Uterus (tissue), 3 donors: ENCODE measurements at regions not wholly inside any gene's neighbourhood (a gene's known extent, or its start where the extent isn't known, plus 50 kb on each side); places are given as distances from the start of the nearest gene placed in this dataset.

Experiments used
- DNase-seq, 2 donors: peaks; one replicate each; pipeline ENCODE4 v3.0.0-alpha.2; 2019 to 2020
- H3K27ac ChIP-seq, 2 donors: fragments of 200-600 bp; sonication (generic); 1 replicate in 1 of 2; 2 replicates in 1 of 2; pipeline ENCODE4 v1.5.1; 2016 to 2018
- H3K27me3 ChIP-seq, 2 donors: fragments of 200-600 bp; sonication (generic); one replicate each; pipeline ENCODE4 v1.5.1; 2018 to 2019; ENCODE audit warnings: control low read depth in 1 of 2
- H3K36me3 ChIP-seq, 2 donors: fragments of 200-600 bp; sonication (generic); one replicate each; pipeline ENCODE4 v1.5.1; 2019; ENCODE audit warnings: control low read depth in 1 of 2
- H3K4me1 ChIP-seq, 2 donors: fragments of 200-600 bp; sonication (generic); one replicate each; pipeline ENCODE4 v1.5.1; 2018 to 2019; ENCODE audit warnings: control low read depth in 1 of 2
- H3K4me3 ChIP-seq, 2 donors: fragments of 200-600 bp; sonication (generic); 1 replicate in 1 of 2; 2 replicates in 1 of 2; pipeline ENCODE4 v1.5.1; 2018 to 2019; ENCODE audit warnings: mild to moderate bottlenecking in 1 of 2
- H3K9me3 ChIP-seq, 2 donors: fragments of 200-600 bp; sonication (generic); one replicate each; pipeline ENCODE4 v1.5.1; 2019; ENCODE audit warnings: control low read depth in 1 of 2
- POLR2A ChIP-seq, 2 donors: fragments of 450-650 bp; IDR thresholded peaks; one replicate each; pipeline ENCODE4 v1.6.1; 2016; ENCODE audit warnings: antibody characterized with exemption in 2 of 2, mild to moderate bottlenecking in 1 of 2, moderate library complexity in 1 of 2
- intact Hi-C: fragments of 100-400 bp; cut with DNase I; formaldehyde crosslinking; loops from one replicate; pipeline ENCODE4 v1.15.1; 2023; ENCODE audit warnings: low total_unique reads
- TF ChIP-seq, protein P1 (sequence below), 4 experiments: fragments of 200-600 bp in 2 of 4; fragments of 450-650 bp in 2 of 4; sonication (generic) in 2 of 4; IDR thresholded peaks; one replicate each; pipeline ENCODE4 v1.5.1; 2016 to 2019; ENCODE audit warnings: antibody characterized with exemption in 4 of 4, mild to moderate bottlenecking in 2 of 4, moderate library complexity in 1 of 4
- donor health status: DM: yes; HTN: yes; CAD: no.

- no peaks in the 10 kb centered on the region for H3K36me3 ChIP-seq
- H3K27me3 ChIP-seq: no peaks in the 10 kb centered on the region
- TF ChIP-seq, protein P1, sequence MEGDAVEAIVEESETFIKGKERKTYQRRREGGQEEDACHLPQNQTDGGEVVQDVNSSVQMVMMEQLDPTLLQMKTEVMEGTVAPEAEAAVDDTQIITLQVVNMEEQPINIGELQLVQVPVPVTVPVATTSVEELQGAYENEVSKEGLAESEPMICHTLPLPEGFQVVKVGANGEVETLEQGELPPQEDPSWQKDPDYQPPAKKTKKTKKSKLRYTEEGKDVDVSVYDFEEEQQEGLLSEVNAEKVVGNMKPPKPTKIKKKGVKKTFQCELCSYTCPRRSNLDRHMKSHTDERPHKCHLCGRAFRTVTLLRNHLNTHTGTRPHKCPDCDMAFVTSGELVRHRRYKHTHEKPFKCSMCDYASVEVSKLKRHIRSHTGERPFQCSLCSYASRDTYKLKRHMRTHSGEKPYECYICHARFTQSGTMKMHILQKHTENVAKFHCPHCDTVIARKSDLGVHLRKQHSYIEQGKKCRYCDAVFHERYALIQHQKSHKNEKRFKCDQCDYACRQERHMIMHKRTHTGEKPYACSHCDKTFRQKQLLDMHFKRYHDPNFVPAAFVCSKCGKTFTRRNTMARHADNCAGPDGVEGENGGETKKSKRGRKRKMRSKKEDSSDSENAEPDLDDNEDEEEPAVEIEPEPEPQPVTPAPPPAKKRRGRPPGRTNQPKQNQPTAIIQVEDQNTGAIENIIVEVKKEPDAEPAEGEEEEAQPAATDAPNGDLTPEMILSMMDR (IDR thresholded peaks at IDR 0.05): no peak
- TF ChIP-seq POLR2A (IDR thresholded peaks at IDR 0.05): no peak
- intact Hi-C loops: no loop called here
- no peak for DNase-seq
- no peaks in the 10 kb centered on the region for H3K9me3 ChIP-seq
- no peaks in the 10 kb centered on the region for H3K4me1 ChIP-seq
- H3K27ac ChIP-seq: no peak overlapping the region
- H3K4me3 ChIP-seq: no peak overlapping the region
These were observed 1174.9 kb upstream of the ADGRL4 start for GRCh38 chr1:80181418-80181817.

DNA sequence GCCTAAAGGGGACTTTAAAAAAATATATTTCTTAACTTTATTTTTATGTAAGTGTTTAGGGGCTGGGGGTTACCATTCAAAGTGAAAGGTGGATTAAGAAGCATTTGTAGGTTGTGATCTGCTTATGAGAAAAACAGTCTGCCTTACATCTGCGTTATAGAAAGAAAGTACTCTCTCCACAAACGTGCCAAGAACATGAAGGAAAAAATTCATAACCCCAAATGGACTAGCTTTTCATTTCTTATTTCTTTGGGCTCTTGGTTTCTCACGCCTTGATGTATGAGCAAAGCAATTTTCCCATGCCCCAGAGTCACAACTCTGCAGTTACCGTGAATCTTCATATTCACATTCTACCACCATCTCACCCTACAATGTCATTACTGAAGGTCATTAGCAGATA, 1165.1 kb upstream of the ADGRL4 start:
- Histone ChIP-seq H3K36me3 (no peaks in the 10 kb centered on the region), H3K4me3 (no peak overlapping the region), H3K27me3 (no peaks in the 10 kb centered on the region), H3K4me1 (no peaks in the 10 kb centered on the region), H3K27ac (no peak overlapping the region), H3K9me3 (no peaks in the 10 kb centered on the region)
- no peak for TF ChIP-seq POLR2A (IDR thresholded peaks at IDR 0.05)
- TF ChIP-seq, protein P1 (IDR thresholded peaks at IDR 0.05): no peak
- intact Hi-C loops: no loop called here
- no peak for DNase-seq

- H3K9me3 ChIP-seq: no peaks in the 10 kb centered on the region
- no peak for DNase-seq
- H3K4me3 ChIP-seq: no peak overlapping the region
- no peaks in the 10 kb centered on the region for H3K4me1 ChIP-seq
- H3K36me3 ChIP-seq: no peaks in the 10 kb centered on the region
- H3K27me3 ChIP-seq: no peaks in the 10 kb centered on the region
- no peak overlapping the region for H3K27ac ChIP-seq
- TF ChIP-seq POLR2A (IDR thresholded peaks at IDR 0.05): no peak
- TF ChIP-seq, protein P1 (IDR thresholded peaks at IDR 0.05): no peak
- intact Hi-C loops: no loop called here
These were observed 1164.4 kb upstream of the ADGRL4 start for GRCh38 chr1:80170811-80171485.

- H3K4me3 ChIP-seq: no peak overlapping the region
- DNase-seq: no peak
- H3K27me3 ChIP-seq: no peaks in the 10 kb centered on the region
- no peaks in the 10 kb centered on the region for H3K36me3 ChIP-seq
- H3K9me3 ChIP-seq: no peaks in the 10 kb centered on the region
- H3K27ac ChIP-seq: no peak overlapping the region
- intact Hi-C loops: no loop called here
- no peaks in the 10 kb centered on the region for H3K4me1 ChIP-seq
- no peak for TF ChIP-seq POLR2A (IDR thresholded peaks at IDR 0.05)
- TF ChIP-seq, protein P1 (IDR thresholded peaks at IDR 0.05): no peak
These were observed 1157.6 kb upstream of the ADGRL4 start for GRCh38 chr1:80164150-80164549.

- intact Hi-C loops: no loop called here
- no peak for TF ChIP-seq POLR2A (IDR thresholded peaks at IDR 0.05)
- TF ChIP-seq, protein P1 (IDR thresholded peaks at IDR 0.05): no peak
- Histone ChIP-seq H3K27ac (no peak overlapping the region), H3K27me3 (no peaks in the 10 kb centered on the region), H3K4me3 (no peak overlapping the region), H3K4me1 (no peaks in the 10 kb centered on the region), H3K36me3 (no peaks in the 10 kb centered on the region), H3K9me3 (no peaks in the 10 kb centered on the region)
- no peak for DNase-seq
These were observed 1157.2 kb upstream of the ADGRL4 start for GRCh38 chr1:80163686-80164085.
